CD4-positive, alpha-beta T cell treated with Interferon alpha-2 for 1 hour (primary cell): ENCODE measurements at regions not wholly inside any gene's neighbourhood (a gene's known extent, or its start where the extent isn't known, plus 50 kb on each side); places are given as distances from the start of the nearest gene placed in this dataset.

ENCODE experiments used
- DNase-seq, 2 donors: peaks; one replicate each; pipeline ENCODE4 v3.0.0-alpha.2; 2020 to 2022

GRCh38 chr22:19663821-19664355 lies 50.4 kb upstream of the SEPTIN5 start:
- DNase-seq: no peak

- DNase-seq: no peak
Observed at GRCh38 chr22:19664406-19664805, 49.9 kb upstream of the SEPTIN5 start.
